Testis (tissue), 2 donors: ENCODE measurements at regions not wholly inside any gene's neighbourhood (a gene's known extent, or its start where the extent isn't known, plus 50 kb on each side); places are given as distances from the start of the nearest gene placed in this dataset.

ENCODE experiments used
- DNase-seq: peaks from one replicate; pipeline ENCODE4 v3.0.0-alpha.2; 2019
- H3K27ac ChIP-seq, 2 donors: fragments of 200-600 bp; sonication (generic); one replicate each; pipeline ENCODE4 v1.5.1; 2019
- H3K27me3 ChIP-seq: fragments of 200-600 bp; sonication (generic); one replicate; pipeline ENCODE4 v1.5.1; 2019
- H3K36me3 ChIP-seq: fragments of 200-600 bp; sonication (generic); one replicate; pipeline ENCODE4 v1.5.1; 2017; ENCODE audit warnings: low read depth; ENCODE audit errors: missing control alignments
- H3K4me1 ChIP-seq: fragments of 200-600 bp; sonication (generic); one replicate; pipeline ENCODE4 v1.5.1; 2019
- H3K4me3 ChIP-seq, 2 donors: fragments of 200-600 bp; sonication (generic); one replicate each; pipeline ENCODE4 v1.5.1; 2017 to 2019
- H3K9me3 ChIP-seq: fragments of 200-600 bp; sonication (generic); one replicate; pipeline ENCODE4 v1.5.1; 2017
- POLR2A ChIP-seq: fragments of 450-650 bp; IDR thresholded peaks from one replicate; pipeline ENCODE4 v1.6.1; 2017; ENCODE audit warnings: antibody characterized with exemption, mild to moderate bottlenecking, moderate library complexity
- WGBS, 2 donors: methylation state at CpG; one replicate each; pipeline ENCODE4 v1.1.5; 2018; 5-methylcytosine and 5-hydroxymethylcytosine counted together
- intact Hi-C: fragments of 100-400 bp; cut with DNase I; formaldehyde crosslinking; loops from one replicate; pipeline ENCODE4 v1.15.1; 2023; ENCODE audit warnings: low total_unique reads
- TF ChIP-seq, protein P1 (sequence below), 3 experiments: fragments of 450-650 bp in 2 of 3; fragments of 200-600 bp in 1 of 3; sonication (generic) in 1 of 3; IDR thresholded peaks; one replicate each; pipeline ENCODE4 v1.5.1; 2016 to 2019; ENCODE audit warnings: antibody characterized with exemption in 3 of 3, mild to moderate bottlenecking in 2 of 3, moderate library complexity in 1 of 3

DNA sequence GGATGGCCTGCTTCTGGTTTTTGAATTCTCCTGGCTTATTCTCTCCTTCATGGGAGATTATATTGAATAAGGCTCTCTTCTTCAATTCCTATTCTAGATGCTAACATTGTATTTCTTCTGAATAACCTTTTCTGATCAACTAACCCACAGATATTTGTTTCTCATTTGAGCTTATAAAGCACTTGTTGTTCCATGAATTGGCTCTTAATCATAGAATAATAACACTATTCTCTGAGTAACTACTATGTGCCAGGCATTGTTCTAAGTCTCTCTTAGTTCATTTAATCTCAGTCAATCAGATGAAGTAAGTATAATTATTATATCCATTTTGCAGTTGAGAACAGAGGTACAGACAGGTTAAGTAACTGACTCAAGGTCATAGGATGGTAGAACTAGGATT lies 136.3 kb upstream of the MLIP start:
- Histone ChIP-seq H3K4me1 (no peaks in the 10 kb centered on the region), H3K9me3 (no peaks in the 10 kb centered on the region), H3K27me3 (no peaks in the 10 kb centered on the region), H3K36me3 (no peaks in the 10 kb centered on the region), H3K27ac (peak overlapping the region in 1 of 2 donors; percentile 36), H3K4me3 (no peak overlapping the region)
- TF ChIP-seq POLR2A = no peak
- TF ChIP-seq, protein P1, sequence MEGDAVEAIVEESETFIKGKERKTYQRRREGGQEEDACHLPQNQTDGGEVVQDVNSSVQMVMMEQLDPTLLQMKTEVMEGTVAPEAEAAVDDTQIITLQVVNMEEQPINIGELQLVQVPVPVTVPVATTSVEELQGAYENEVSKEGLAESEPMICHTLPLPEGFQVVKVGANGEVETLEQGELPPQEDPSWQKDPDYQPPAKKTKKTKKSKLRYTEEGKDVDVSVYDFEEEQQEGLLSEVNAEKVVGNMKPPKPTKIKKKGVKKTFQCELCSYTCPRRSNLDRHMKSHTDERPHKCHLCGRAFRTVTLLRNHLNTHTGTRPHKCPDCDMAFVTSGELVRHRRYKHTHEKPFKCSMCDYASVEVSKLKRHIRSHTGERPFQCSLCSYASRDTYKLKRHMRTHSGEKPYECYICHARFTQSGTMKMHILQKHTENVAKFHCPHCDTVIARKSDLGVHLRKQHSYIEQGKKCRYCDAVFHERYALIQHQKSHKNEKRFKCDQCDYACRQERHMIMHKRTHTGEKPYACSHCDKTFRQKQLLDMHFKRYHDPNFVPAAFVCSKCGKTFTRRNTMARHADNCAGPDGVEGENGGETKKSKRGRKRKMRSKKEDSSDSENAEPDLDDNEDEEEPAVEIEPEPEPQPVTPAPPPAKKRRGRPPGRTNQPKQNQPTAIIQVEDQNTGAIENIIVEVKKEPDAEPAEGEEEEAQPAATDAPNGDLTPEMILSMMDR (IDR thresholded peaks at IDR 0.05) = no peak
- intact Hi-C loops = no loop called here
- no peak for DNase-seq

DNA sequence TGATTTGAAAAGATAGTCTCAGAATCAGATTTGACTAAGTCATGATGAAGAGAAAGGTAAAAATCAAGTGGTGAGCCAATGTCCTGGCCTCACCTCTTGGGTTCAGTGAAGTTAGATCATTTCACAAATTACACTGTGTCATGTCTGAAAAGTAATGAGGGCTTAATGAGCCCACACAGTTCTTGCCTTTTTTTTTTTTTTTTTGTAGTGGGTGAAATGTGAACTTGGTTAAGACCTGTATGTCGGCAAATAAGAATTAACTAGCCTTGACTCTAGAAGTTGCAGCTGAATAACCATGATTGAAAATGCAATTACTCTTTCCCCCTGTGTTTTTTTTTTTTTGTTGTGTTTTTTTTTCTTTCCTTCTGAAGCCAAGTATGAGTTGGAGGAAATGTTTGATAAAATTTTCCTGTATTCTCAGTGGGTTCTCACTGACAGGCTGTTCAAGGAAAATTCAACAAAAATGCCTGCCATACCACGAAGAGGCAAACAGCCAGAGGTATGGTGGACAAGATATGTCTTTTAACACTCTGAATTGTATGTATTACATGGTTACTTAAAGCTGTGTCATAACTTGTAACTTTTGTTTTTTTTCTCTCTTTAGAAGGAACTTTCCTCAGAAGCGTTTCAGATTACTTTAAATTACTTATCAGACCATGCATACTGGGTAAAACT lies 135.2 kb upstream of the MLIP start:
- no peaks in the 10 kb centered on the region for H3K36me3 ChIP-seq
- H3K27ac ChIP-seq = no peak overlapping the region

DNA sequence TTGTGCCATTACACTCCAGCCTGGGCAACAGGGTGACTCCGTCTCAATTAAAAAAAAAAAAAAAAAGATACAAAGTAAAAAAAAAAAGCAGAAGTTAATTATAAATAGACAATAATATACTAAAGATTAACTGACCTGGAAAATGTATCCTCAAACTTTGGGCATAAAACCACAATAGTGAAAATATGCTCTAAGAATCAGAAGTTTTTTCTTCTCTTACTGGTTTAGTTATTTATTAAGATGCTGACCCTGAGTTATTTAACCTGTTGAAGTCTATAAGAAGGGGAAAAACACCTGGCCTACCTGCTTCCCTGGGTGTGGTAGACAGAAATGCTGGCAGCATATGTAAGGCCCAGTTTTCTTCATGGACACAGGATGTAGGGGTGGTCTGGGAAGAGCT lies 133.7 kb upstream of the MLIP start:
- H3K4me1 ChIP-seq = no peaks in the 10 kb centered on the region
- H3K36me3 ChIP-seq = no peaks in the 10 kb centered on the region
- no peak for TF ChIP-seq POLR2A
- TF ChIP-seq, protein P1 (IDR thresholded peaks at IDR 0.05) = no peak
- intact Hi-C loops = no loop called here
- 88 to 94% methylated on average over 1 of the region's 1 CpG for WGBS, 2 donors
- H3K27ac ChIP-seq = no peak overlapping the region
- no peaks in the 10 kb centered on the region for H3K9me3 ChIP-seq
- no peak overlapping the region for H3K4me3 ChIP-seq
- no peaks in the 10 kb centered on the region for H3K27me3 ChIP-seq
- no peak for DNase-seq

More for the DNA sequence above, 135.2 kb upstream of the MLIP start:
- intact Hi-C loops = no loop called here
- no peaks in the 10 kb centered on the region for H3K9me3 ChIP-seq
- no peaks in the 10 kb centered on the region for H3K4me1 ChIP-seq
- H3K4me3 ChIP-seq = no peak overlapping the region
- TF ChIP-seq, protein P1 (IDR thresholded peaks at IDR 0.05) = no peak
- no peak for TF ChIP-seq POLR2A
- DNase-seq = no peak
- WGBS, 2 donors = 54 to 65% methylated on average over 3 of the region's 3 CpGs
- H3K27me3 ChIP-seq = no peaks in the 10 kb centered on the region

DNA sequence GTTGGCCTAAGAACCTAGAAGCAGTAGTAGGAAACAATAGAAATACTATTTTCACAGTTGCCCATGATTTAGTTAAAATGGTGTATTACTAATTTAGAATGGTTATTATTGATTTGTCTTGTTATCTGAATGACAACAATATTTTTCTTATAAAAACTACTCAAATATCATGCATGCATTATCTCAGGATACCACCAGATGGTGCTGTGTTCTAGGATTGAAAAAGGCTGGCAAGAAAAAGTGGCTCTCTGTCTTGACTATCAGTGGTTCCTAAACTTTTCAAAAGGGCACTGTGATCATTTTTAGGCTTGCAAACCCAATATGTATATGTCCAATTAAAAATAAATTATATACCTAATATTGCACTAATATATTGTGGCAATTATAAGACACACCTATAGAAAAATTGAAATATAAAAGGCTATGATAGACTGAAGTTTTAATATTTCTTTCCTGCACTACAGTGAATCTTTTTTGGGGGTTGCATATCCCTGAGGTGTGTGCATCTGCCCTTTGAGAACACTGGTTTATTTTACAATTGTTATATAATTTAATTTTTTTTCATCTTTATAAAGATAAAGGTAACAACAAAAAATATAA lies 131.7 kb upstream of the MLIP start:
- no peak overlapping the region for H3K4me3 ChIP-seq
- DNase-seq = peak; percentile 30
- no peak overlapping the region for H3K27ac ChIP-seq
- intact Hi-C loops = no loop called here
- TF ChIP-seq, protein P1 (IDR thresholded peaks at IDR 0.05) = peak; percentile 48 to 91 (median 77)
- no peak for TF ChIP-seq POLR2A
- H3K9me3 ChIP-seq = no peaks in the 10 kb centered on the region
- H3K36me3 ChIP-seq = no peaks in the 10 kb centered on the region
- no peaks in the 10 kb centered on the region for H3K27me3 ChIP-seq
- H3K4me1 ChIP-seq = no peaks in the 10 kb centered on the region
